Natural killer cell (primary cell): ENCODE measurements at regions not wholly inside any gene's neighbourhood (a gene's known extent, or its start where the extent isn't known, plus 50 kb on each side); places are given as distances from the start of the nearest gene placed in this dataset.

ENCODE experiments used
- ATAC-seq, 3 donors: fragments of 150-1000 bp in 2 of 3; fragments of 200-7000 bp in 1 of 3; cut with Tn5 transposase; 1 replicate in 1 of 3; 2 replicates in 2 of 3; pipeline ENCODE4 v1.10.0; 2021; ENCODE audit warnings: mild to moderate bottlenecking in 2 of 3, moderate library complexity in 2 of 3
- DNase-seq, 2 donors: peaks; one replicate each; pipeline versions ENCODE4 v3.0.0 to v3.0.0-alpha.2; 2013 to 2021; ENCODE audit warnings: mixed read lengths in 1 of 2
- H3K27ac ChIP-seq: one replicate; pipeline ENCODE4 v1.5.1; 2013; ENCODE audit warnings: mild to moderate bottlenecking, low read length
- H3K27me3 ChIP-seq: one replicate; pipeline ENCODE4 v1.6.1; 2013; ENCODE audit warnings: low read length; ENCODE audit not compliant: control insufficient read depth, insufficient read depth
- H3K36me3 ChIP-seq: one replicate; pipeline ENCODE4 v1.6.1; 2013; ENCODE audit warnings: low read length; ENCODE audit not compliant: control insufficient read depth, insufficient read depth
- H3K4me1 ChIP-seq: one replicate; pipeline ENCODE4 v1.6.1; 2013; ENCODE audit warnings: low read length; ENCODE audit not compliant: control insufficient read depth, insufficient read depth
- H3K4me3 ChIP-seq: one replicate; pipeline ENCODE4 v1.5.1; 2013; ENCODE audit warnings: low read length
- H3K9me3 ChIP-seq: one replicate; pipeline ENCODE4 v1.6.1; 2013; ENCODE audit warnings: low read length; ENCODE audit not compliant: control insufficient read depth, insufficient read depth
- H3K27ac Mint-ChIP-seq, 2 donors: one replicate each; pipeline ENCODE4 v1.8.0; 2022; ENCODE audit warnings: mild to moderate bottlenecking in 2 of 2, mixed read lengths in 2 of 2, moderate library complexity in 1 of 2
- H3K27me3 Mint-ChIP-seq, 2 donors: one replicate each; pipeline ENCODE4 v1.8.0; 2022; ENCODE audit warnings: low read depth in 2 of 2, mixed read lengths in 2 of 2
- H3K36me3 Mint-ChIP-seq: one replicate; pipeline ENCODE4 v1.8.0; 2022; ENCODE audit warnings: mixed read lengths
- H3K4me1 Mint-ChIP-seq, 2 donors: one replicate each; pipeline ENCODE4 v1.8.0; 2022; ENCODE audit warnings: mixed read lengths in 2 of 2
- H3K4me3 Mint-ChIP-seq: one replicate; pipeline ENCODE4 v1.8.0; 2022; ENCODE audit warnings: mild to moderate bottlenecking, moderate library complexity, mixed read lengths
- H3K9me3 Mint-ChIP-seq, 2 donors: one replicate each; pipeline ENCODE4 v1.8.0; 2022; ENCODE audit warnings: mixed read lengths in 2 of 2
- WGBS: methylation state at CpG from one replicate; pipeline ENCODE4 v1.1.7; 2013; ENCODE audit warnings: missing lambda C conversion rate; ENCODE audit not compliant: insufficient coverage; 5-methylcytosine and 5-hydroxymethylcytosine counted together
- intact Hi-C: fragments of 100-400 bp; cut with micrococcal nuclease; formaldehyde crosslinking; loops from one replicate; pipeline ENCODE4 v1.14.2; 2022
- TF ChIP-seq, protein P1 (sequence below): fragments of 200-600 bp; IDR thresholded peaks from one replicate; pipeline ENCODE4 v1.8.0; 2022; ENCODE audit warnings: antibody characterized with exemption

DNA sequence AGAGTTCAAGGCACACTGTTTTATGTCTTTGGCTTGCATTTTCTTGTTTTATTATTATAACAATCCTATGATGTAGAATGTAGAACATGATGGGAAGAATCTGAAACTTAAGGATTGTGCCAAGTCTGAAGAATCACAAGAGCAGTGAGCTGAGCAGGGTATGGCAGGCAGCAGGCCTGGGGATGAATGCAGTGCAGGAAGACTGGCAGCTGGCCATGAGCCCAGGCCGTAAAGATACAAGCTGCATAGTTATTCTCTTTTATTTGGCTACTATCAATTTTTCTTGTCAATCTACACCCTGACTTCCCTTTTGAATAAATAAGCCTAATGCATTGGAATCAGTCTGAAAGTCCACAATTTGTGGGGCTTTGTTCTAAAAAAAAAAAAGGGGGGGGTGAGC, 89.6 kb upstream of the ARPP21 start:
- intact Hi-C loops = no loop called here
- H3K27me3 ChIP-seq = no peaks in the 10 kb centered on the region
- DNase-seq (no peak), ATAC-seq (no peak)
- no peaks in the 10 kb centered on the region for H3K36me3 ChIP-seq
- no peaks in the 10 kb centered on the region for H3K27me3 Mint-ChIP-seq
- H3K4me1 Mint-ChIP-seq = no peaks in the 10 kb centered on the region
- no peaks in the 10 kb centered on the region for H3K9me3 ChIP-seq
- TF ChIP-seq, protein P1, sequence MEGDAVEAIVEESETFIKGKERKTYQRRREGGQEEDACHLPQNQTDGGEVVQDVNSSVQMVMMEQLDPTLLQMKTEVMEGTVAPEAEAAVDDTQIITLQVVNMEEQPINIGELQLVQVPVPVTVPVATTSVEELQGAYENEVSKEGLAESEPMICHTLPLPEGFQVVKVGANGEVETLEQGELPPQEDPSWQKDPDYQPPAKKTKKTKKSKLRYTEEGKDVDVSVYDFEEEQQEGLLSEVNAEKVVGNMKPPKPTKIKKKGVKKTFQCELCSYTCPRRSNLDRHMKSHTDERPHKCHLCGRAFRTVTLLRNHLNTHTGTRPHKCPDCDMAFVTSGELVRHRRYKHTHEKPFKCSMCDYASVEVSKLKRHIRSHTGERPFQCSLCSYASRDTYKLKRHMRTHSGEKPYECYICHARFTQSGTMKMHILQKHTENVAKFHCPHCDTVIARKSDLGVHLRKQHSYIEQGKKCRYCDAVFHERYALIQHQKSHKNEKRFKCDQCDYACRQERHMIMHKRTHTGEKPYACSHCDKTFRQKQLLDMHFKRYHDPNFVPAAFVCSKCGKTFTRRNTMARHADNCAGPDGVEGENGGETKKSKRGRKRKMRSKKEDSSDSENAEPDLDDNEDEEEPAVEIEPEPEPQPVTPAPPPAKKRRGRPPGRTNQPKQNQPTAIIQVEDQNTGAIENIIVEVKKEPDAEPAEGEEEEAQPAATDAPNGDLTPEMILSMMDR = no peak
- WGBS = 92% methylated on average over 1 of the region's 1 CpG
- H3K9me3 Mint-ChIP-seq = peaks cover 10 to 15% of the 10 kb centered on the region in 2 donors
- no peaks in the 10 kb centered on the region for H3K4me1 ChIP-seq
- H3K4me3 ChIP-seq = no peak overlapping the region
- H3K36me3 Mint-ChIP-seq = no peaks in the 10 kb centered on the region
- no peak overlapping the region for H3K4me3 Mint-ChIP-seq
- no peak overlapping the region for H3K27ac Mint-ChIP-seq
- H3K27ac ChIP-seq = no peak overlapping the region

DNA sequence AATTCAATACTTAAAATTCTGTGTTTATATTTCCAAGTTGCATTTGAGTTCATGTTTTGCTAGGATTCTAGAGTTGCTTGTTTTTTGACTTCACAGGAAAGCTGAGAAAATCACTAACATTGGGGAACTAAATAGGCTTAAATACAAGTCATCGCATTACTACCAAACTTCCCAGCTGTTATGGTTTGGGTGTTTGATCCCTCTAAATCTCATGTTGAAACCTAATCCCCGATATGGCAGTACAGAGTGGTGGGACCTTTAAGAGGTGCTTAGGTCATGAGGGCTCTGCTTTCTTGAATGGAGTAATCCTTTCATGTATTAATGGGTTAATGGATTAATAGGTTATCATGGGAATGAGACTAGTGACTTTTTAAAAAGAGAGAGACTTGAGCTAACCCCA, 77.2 kb upstream of the ARPP21 start:
- Histone ChIP-seq H3K4me3 (no peak overlapping the region), H3K9me3 (peaks cover 8% of the 10 kb centered on the region), H3K36me3 (no peaks in the 10 kb centered on the region), H3K27ac (no peak overlapping the region), H3K4me1 (no peaks in the 10 kb centered on the region), H3K27me3 (no peaks in the 10 kb centered on the region)
- Mint-ChIP-seq H3K4me1 (no peaks in the 10 kb centered on the region), H3K27ac (no peak overlapping the region), H3K9me3 (peaks cover 11 to 12% of the 10 kb centered on the region in 2 donors), H3K36me3 (no peaks in the 10 kb centered on the region), H3K4me3 (no peak overlapping the region), H3K27me3 (no peaks in the 10 kb centered on the region)
- intact Hi-C loops = no loop called here
- TF ChIP-seq, protein P1 = no peak
- ATAC-seq (no peak), DNase-seq (no peak)
- WGBS = 93% methylated on average over 1 of the region's 2 CpGs

DNA sequence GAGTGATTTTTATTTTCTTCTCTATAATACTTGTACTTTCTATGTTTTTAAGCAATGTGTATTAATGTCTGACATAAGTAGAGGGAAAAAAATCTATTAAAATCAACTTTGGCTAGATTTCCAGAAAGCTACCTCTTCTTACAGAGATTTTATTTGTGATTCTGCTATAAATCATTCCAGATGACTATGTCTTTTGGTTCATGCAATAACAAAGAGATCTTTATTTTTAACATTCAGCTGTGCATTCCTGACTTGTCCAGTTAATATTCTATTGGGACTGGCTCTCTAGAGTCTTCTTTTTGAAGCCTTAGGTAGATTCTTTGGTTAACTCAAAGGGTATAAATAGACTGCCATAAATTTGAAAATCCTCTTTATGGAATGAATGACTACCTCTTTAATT, 74.3 kb upstream of the ARPP21 start:
- intact Hi-C loops = no loop called here
- Histone ChIP-seq H3K36me3 (no peaks in the 10 kb centered on the region), H3K27ac (no peak overlapping the region), H3K9me3 (no peaks in the 10 kb centered on the region), H3K4me3 (no peak overlapping the region), H3K27me3 (no peaks in the 10 kb centered on the region), H3K4me1 (no peaks in the 10 kb centered on the region)
- no peaks in the 10 kb centered on the region for H3K27me3 Mint-ChIP-seq
- H3K4me1 Mint-ChIP-seq = no peaks in the 10 kb centered on the region
- peaks cover 0 to 4% of the 10 kb centered on the region in 2 donors for H3K9me3 Mint-ChIP-seq
- H3K36me3 Mint-ChIP-seq = no peaks in the 10 kb centered on the region
- no peak for ATAC-seq
- H3K27ac Mint-ChIP-seq = no peak overlapping the region
- no peak for DNase-seq
- TF ChIP-seq, protein P1 = no peak
- H3K4me3 Mint-ChIP-seq = no peak overlapping the region
